ENCODE measurements at regions not wholly inside any gene's neighbourhood (a gene's known extent, or its start where the extent isn't known, plus 50 kb on each side); places are given as distances from the start of the nearest gene placed in this dataset.

DNA sequence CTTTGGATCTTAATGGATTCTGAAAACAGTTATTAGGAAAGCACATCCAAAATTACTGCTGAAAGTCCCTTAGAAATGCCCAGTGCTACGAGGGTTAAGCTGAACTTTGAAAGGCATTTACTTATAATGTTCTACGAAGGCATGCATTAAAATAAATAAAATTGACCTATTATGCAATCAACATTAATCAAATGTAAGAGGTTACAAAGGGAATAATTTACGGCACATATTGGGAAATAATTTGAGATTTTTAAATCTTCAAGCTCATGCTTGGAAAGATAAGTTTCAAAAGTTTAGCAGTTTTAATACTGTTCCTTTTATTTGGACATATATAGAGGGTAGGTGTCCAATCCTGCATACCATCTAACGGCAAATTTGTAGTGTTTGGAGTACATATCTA, 1564.1 kb upstream of the DDX18 start:
- no peak overlapping the region for H3K4me3 ChIP-seq (ENCODE audit: low read depth in 1 of 3, low read length in 3 of 3)
- H3K36me3 ChIP-seq (ENCODE audit: control insufficient read depth in 4 of 4, insufficient read depth in 3 of 4, low read depth in 1 of 4, low read length in 3 of 4): no peaks in the 10 kb centered on the region
- no peaks in the 10 kb centered on the region for H3K9me3 ChIP-seq (ENCODE audit: control insufficient read depth in 4 of 4, low read length in 3 of 4)
- no peaks in the 10 kb centered on the region for H3K27me3 ChIP-seq (ENCODE audit: control insufficient read depth in 4 of 4, insufficient read depth in 4 of 4, low read length in 3 of 4)
- no peak overlapping the region for H3K27ac ChIP-seq (ENCODE audit: low read depth in 1 of 2, low read length in 2 of 2)
- H3K9ac ChIP-seq (ENCODE audit: low read depth in 1 of 2, low read length in 2 of 2): no peak overlapping the region
- no peak for DNase-seq (ENCODE audit: low spot score)
- TF ChIP-seq GABPA (IDR thresholded peaks at IDR 0.05 in 1 of 2, conservative IDR thresholded peaks at IDR 0.05 in 1 of 2): no peak
- no peaks in the 10 kb centered on the region for H3K4me1 ChIP-seq (ENCODE audit: control insufficient read depth in 4 of 4, insufficient read depth in 4 of 4, low read length in 3 of 4)
- WGBS: 63% methylated on average over 4 of the region's 4 CpGs

DNA sequence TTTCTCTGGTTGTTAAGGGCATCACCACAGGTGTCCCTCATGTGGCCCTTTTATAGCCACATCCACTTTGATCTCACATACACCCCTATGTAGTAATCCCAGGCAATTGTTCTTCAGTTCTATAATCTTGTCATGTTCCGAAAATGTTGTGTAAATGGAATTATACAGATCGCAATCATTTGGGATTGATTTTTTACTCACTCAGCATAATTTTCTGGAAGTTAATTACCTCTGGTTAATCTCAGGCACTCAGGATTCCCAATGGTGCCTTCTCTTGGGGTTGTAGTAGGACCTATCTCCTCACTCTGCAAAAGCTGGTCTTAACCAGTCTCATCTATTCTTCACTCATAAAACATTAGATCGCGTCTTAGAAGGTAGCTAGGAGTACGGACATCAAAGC, 1549.6 kb upstream of the DDX18 start:
- Histone ChIP-seq H3K9me3 (ENCODE audit: control insufficient read depth in 4 of 4, low read length in 3 of 4) (peaks cover 0 to 9% (median 4%) of the 10 kb centered on the region in 4 donors), H3K27me3 (ENCODE audit: control insufficient read depth in 4 of 4, insufficient read depth in 4 of 4, low read length in 3 of 4) (no peaks in the 10 kb centered on the region), H3K4me3 (ENCODE audit: low read depth in 1 of 3, low read length in 3 of 3) (no peak overlapping the region), H3K9ac (ENCODE audit: low read depth in 1 of 2, low read length in 2 of 2) (no peak overlapping the region), H3K4me1 (ENCODE audit: control insufficient read depth in 4 of 4, insufficient read depth in 4 of 4, low read length in 3 of 4) (no peaks in the 10 kb centered on the region), H3K36me3 (ENCODE audit: control insufficient read depth in 4 of 4, insufficient read depth in 3 of 4, low read depth in 1 of 4, low read length in 3 of 4) (no peaks in the 10 kb centered on the region), H3K27ac (ENCODE audit: low read depth in 1 of 2, low read length in 2 of 2) (no peak overlapping the region)
- 86% methylated on average over 5 of the region's 5 CpGs for WGBS
- TF ChIP-seq YY1 (IDR thresholded peaks at IDR 0.05) (no peak), GABPA (IDR thresholded peaks at IDR 0.05 in 1 of 2, conservative IDR thresholded peaks at IDR 0.05 in 1 of 2) (no peak), HNF4A (conservative IDR thresholded peaks at IDR 0.05) (no peak), FOXA2 (IDR thresholded peaks at IDR 0.05) (no peak), SP1 (IDR thresholded peaks at IDR 0.05) (no peak), FOXA1 (IDR thresholded peaks at IDR 0.05) (no peak), TAF1 (conservative IDR thresholded peaks at IDR 0.05) (no peak)
- TF ChIP-seq, protein P1, sequence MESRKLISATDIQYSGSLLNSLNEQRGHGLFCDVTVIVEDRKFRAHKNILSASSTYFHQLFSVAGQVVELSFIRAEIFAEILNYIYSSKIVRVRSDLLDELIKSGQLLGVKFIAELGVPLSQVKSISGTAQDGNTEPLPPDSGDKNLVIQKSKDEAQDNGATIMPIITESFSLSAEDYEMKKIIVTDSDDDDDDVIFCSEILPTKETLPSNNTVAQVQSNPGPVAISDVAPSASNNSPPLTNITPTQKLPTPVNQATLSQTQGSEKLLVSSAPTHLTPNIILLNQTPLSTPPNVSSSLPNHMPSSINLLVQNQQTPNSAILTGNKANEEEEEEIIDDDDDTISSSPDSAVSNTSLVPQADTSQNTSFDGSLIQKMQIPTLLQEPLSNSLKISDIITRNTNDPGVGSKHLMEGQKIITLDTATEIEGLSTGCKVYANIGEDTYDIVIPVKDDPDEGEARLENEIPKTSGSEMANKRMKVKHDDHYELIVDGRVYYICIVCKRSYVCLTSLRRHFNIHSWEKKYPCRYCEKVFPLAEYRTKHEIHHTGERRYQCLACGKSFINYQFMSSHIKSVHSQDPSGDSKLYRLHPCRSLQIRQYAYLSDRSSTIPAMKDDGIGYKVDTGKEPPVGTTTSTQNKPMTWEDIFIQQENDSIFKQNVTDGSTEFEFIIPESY (IDR thresholded peaks at IDR 0.05): no peak
- TF ChIP-seq, protein P2, sequence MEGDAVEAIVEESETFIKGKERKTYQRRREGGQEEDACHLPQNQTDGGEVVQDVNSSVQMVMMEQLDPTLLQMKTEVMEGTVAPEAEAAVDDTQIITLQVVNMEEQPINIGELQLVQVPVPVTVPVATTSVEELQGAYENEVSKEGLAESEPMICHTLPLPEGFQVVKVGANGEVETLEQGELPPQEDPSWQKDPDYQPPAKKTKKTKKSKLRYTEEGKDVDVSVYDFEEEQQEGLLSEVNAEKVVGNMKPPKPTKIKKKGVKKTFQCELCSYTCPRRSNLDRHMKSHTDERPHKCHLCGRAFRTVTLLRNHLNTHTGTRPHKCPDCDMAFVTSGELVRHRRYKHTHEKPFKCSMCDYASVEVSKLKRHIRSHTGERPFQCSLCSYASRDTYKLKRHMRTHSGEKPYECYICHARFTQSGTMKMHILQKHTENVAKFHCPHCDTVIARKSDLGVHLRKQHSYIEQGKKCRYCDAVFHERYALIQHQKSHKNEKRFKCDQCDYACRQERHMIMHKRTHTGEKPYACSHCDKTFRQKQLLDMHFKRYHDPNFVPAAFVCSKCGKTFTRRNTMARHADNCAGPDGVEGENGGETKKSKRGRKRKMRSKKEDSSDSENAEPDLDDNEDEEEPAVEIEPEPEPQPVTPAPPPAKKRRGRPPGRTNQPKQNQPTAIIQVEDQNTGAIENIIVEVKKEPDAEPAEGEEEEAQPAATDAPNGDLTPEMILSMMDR (IDR thresholded peaks at IDR 0.05; ENCODE audit: low read depth, low read length, missing input control): no peak
- TF ChIP-seq, protein P3, sequence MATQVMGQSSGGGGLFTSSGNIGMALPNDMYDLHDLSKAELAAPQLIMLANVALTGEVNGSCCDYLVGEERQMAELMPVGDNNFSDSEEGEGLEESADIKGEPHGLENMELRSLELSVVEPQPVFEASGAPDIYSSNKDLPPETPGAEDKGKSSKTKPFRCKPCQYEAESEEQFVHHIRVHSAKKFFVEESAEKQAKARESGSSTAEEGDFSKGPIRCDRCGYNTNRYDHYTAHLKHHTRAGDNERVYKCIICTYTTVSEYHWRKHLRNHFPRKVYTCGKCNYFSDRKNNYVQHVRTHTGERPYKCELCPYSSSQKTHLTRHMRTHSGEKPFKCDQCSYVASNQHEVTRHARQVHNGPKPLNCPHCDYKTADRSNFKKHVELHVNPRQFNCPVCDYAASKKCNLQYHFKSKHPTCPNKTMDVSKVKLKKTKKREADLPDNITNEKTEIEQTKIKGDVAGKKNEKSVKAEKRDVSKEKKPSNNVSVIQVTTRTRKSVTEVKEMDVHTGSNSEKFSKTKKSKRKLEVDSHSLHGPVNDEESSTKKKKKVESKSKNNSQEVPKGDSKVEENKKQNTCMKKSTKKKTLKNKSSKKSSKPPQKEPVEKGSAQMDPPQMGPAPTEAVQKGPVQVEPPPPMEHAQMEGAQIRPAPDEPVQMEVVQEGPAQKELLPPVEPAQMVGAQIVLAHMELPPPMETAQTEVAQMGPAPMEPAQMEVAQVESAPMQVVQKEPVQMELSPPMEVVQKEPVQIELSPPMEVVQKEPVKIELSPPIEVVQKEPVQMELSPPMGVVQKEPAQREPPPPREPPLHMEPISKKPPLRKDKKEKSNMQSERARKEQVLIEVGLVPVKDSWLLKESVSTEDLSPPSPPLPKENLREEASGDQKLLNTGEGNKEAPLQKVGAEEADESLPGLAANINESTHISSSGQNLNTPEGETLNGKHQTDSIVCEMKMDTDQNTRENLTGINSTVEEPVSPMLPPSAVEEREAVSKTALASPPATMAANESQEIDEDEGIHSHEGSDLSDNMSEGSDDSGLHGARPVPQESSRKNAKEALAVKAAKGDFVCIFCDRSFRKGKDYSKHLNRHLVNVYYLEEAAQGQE (IDR thresholded peaks at IDR 0.05): no peak
- DNase-seq (ENCODE audit: low spot score): no peak

DNA sequence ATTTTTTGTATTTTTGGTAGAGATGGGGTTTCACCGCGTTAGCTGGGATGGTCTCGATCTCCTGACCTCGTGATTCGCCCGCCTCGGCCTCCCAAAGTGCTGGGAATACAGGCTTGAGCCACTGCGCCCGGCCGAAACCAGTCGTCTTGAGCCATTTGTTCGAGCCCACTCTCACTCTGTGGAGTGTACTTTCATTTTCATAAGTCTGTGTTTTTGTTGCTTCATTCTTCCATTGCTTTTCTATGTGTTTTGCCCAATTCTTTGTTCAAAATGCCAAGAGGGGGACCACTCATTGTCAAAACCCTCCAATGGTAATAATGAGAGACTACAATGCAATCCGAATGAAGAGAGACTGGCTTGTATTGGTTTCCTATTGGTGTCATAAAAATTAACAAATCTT, 1545.5 kb upstream of the DDX18 start:
- 86% methylated on average over 13 of the region's 13 CpGs for WGBS
- no peak overlapping the region for H3K27ac ChIP-seq (ENCODE audit: low read depth in 1 of 2, low read length in 2 of 2)

More for the DNA sequence above, 1545.5 kb upstream of the DDX18 start:
- no peaks in the 10 kb centered on the region for H3K36me3 ChIP-seq (ENCODE audit: control insufficient read depth in 4 of 4, insufficient read depth in 3 of 4, low read depth in 1 of 4, low read length in 3 of 4)
- peaks cover 0 to 1% (median 0%) of the 10 kb centered on the region in 4 donors for H3K9me3 ChIP-seq (ENCODE audit: control insufficient read depth in 4 of 4, low read length in 3 of 4)
- no peak overlapping the region for H3K9ac ChIP-seq (ENCODE audit: low read depth in 1 of 2, low read length in 2 of 2)
- H3K27me3 ChIP-seq (ENCODE audit: control insufficient read depth in 4 of 4, insufficient read depth in 4 of 4, low read length in 3 of 4): no peaks in the 10 kb centered on the region
- H3K4me1 ChIP-seq (ENCODE audit: control insufficient read depth in 4 of 4, insufficient read depth in 4 of 4, low read length in 3 of 4): no peaks in the 10 kb centered on the region
- DNase-seq (ENCODE audit: low spot score): no peak
- no peak overlapping the region for H3K4me3 ChIP-seq (ENCODE audit: low read depth in 1 of 3, low read length in 3 of 3)
- TF ChIP-seq SP1 (IDR thresholded peaks at IDR 0.05) (no peak), TAF1 (conservative IDR thresholded peaks at IDR 0.05) (no peak), FOXA2 (IDR thresholded peaks at IDR 0.05) (no peak), HNF4G (IDR thresholded peaks at IDR 0.05) (no peak), FOXA1 (IDR thresholded peaks at IDR 0.05) (no peak), RXRA (IDR thresholded peaks at IDR 0.05) (no peak), HNF4A (conservative IDR thresholded peaks at IDR 0.05) (no peak)
- TF ChIP-seq, protein P4, sequence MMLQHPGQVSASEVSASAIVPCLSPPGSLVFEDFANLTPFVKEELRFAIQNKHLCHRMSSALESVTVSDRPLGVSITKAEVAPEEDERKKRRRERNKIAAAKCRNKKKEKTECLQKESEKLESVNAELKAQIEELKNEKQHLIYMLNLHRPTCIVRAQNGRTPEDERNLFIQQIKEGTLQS (IDR thresholded peaks at IDR 0.05): no peak
- TF ChIP-seq, protein P5, sequence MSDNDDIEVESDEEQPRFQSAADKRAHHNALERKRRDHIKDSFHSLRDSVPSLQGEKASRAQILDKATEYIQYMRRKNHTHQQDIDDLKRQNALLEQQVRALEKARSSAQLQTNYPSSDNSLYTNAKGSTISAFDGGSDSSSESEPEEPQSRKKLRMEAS (IDR thresholded peaks at IDR 0.05): no peak
- TF ChIP-seq, protein P2 (IDR thresholded peaks at IDR 0.05; ENCODE audit: low read depth, low read length, missing input control): no peak
